HG02852 (cell line): ENCODE measurements at regions not wholly inside any gene's neighbourhood (a gene's known extent, or its start where the extent isn't known, plus 50 kb on each side); places are given as distances from the start of the nearest gene placed in this dataset.

Experiments
- ATAC-seq: cut with Tn5 transposase; IDR thresholded peaks from one replicate; pipeline ENCODE4 v1.9.1; 2021; ENCODE audit warnings: mild to moderate bottlenecking, moderate library complexity; ENCODE audit not compliant: unreplicated experiment

DNA sequence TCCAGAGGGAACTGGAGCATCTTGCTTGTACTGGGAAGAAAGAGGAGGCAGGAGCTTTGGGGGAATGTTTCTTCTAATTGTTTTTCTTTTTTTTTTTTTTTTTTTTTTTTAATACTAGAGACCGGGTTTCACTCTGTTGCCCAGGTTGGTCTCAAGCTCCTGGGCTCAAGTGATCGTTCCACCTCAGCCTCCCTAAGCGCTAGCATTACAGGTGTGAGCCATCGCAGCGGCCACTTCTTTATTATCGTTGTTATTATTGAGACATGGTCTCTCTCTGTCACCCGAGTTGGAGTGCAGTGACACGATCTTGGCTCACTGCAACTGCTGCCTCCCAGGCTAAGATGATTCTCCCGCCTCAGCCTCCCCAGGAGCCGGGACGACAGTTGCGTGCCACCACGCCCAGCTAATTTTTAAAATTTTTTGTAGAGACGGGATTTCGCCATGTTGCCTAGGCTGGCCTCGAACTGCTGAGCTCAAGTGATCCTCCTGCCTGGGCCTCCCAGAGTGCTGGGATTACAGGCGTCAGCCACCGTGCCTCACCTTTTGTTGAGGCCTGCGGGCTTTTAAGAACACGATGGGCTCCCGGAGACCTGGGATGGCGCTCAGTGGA lies 137.3 kb upstream of the GSE1 start:
- ATAC-seq: no peak

- ATAC-seq: no peak
Observed at GRCh38 chr16:85476389-85476788, 136.7 kb upstream of the GSE1 start.

GRCh38 chr16:85477801-85478363 lies 135.2 kb upstream of the GSE1 start:
- ATAC-seq: no peak

DNA sequence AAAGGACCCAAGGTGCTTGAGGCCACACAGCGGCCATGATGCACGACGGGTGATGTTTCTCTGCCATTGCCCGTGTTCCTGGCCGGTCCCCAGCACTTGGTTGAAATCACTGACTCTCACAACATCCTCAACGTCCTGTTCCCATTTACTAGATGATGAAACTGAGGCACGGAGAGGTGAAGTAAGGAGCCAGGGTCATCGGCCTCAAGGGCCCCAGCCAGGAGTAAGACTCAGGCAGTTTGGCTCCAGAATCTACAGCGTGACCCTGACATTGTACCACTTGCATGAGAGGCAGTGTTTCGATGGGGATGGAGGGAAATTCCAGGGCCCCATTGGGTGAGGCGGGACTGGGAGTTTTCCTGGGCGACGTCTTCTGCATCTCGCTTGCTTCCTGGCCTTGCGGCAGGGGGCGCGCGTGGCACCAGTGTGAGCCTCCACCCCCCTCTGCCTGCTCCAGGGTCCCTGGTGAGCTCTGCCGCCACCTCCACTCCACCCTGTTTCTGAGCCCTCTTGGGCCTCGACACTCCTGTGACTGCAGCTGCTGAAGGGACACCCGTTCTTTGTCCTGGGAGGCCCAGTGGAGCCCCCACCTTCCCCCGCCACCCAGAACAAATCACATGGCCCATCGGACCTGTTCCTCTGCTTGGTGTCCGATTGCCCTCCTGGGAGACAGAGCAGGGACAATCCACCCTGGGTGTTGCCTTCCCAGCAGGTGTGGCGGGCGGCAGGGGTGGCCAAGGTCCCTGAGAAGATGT lies 133.0 kb upstream of the GSE1 start:
- ATAC-seq: no peak

DNA sequence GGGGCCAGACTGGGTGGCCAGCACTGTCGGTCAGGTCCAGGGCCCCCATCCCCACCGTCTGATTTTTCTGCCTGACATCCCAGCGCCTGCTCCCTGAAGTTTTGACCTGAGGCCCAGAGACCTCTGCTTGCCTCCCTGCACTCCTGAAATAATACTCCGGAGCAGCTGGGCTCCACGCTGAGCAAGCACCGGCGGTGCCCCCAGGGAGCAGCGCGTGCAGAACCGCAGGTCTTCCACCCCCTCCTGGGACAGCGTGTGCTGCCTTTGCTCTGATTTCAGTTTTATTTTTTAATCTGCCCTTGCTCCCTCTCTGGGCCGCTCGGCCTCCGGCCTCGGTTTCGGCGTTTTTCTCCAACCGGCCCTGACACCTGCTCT lies 132.4 kb upstream of the GSE1 start:
- ATAC-seq: no peak

GRCh38 chr16:85481206-85481605 lies 131.9 kb upstream of the GSE1 start:
- no peak for ATAC-seq

DNA sequence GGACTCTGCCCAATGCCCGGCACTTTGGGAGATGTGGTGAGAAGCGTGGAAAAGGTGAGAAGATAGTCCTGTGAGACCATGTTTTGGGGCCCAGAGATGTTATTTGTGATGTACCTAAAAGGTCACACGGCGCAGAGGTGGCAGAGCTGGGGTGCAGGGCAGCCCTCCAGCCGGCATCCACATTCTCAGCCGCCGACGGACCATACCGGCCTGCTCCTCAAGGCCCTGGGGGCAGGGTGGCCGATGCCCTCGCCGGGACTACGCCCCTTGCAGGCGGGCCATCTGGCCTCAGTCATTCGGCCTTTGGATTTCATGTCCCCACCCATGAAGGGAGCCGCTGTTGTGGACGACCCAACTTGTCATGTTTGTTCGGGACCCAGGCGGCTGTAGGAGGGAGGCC lies 131.4 kb upstream of the GSE1 start:
- no peak for ATAC-seq

DNA sequence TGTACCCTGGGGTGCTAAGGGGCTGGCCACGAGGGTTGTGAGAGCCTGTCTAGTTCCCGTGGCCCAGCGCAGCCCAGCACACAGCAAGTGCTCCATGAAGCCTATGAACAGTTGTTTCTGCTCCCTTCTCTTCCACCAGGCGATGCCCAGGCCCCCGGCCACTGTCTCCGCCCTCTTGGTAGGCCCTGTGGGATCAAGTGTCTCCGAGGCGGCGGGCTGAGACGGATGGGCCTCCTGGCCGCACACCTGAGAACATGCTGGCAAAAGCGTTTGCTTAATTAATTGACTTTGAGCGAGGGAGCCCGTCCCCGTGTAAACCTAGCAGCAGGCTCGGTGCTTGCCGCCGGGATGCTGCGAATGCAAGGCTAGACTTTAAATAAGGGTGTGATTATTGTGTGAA lies 129.7 kb upstream of the GSE1 start:
- ATAC-seq: no peak

- ATAC-seq: no peak
Observed at GRCh38 chr16:85484347-85485300, 128.5 kb upstream of the GSE1 start.

- no peak for ATAC-seq
Observed at GRCh38 chr16:85485379-85485778, 127.7 kb upstream of the GSE1 start.

GRCh38 chr16:85486256-85486915 lies 126.7 kb upstream of the GSE1 start:
- no peak for ATAC-seq

- ATAC-seq: no peak
Observed at GRCh38 chr16:85488414-85488813, 124.7 kb upstream of the GSE1 start.

GRCh38 chr16:85490407-85491057 lies 122.6 kb upstream of the GSE1 start:
- no peak for ATAC-seq

DNA sequence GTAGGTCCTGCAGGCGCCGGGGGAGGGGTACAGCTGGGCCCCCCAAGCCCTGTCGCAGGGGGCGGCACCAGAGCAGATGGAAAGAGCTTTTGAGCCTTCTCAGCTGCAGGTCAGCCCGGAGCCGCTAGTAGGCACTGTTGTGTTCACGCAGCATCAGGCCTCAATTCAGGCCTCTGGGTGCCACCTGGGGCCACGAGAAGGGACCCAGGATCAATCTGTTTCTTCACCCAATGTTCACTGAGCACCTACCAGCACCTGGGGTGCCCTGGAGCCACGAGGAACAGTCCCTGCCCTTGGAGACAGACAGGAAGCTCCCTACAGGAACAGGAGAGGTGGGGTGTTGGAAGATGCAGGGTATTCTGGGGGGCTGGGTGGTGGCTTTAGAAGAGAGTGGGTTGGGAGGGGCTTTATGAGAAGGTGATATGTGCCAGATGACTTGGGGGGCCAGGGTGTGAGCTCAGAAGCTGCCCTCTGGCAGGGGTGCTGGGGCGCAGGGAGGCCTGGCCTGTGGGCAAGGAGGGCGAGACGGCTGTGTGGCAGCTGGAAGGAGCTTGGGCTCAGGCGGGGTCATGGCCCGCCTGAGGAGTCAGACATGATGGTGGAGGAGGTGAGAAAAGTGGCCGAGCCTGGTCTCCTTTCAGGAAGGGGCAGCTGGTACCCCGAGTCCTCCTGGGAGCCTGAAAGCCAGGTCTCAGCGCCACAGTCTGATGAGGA lies 121.9 kb upstream of the GSE1 start:
- ATAC-seq: no peak

GRCh38 chr16:85491798-85492294 lies 121.3 kb upstream of the GSE1 start:
- no peak for ATAC-seq

DNA sequence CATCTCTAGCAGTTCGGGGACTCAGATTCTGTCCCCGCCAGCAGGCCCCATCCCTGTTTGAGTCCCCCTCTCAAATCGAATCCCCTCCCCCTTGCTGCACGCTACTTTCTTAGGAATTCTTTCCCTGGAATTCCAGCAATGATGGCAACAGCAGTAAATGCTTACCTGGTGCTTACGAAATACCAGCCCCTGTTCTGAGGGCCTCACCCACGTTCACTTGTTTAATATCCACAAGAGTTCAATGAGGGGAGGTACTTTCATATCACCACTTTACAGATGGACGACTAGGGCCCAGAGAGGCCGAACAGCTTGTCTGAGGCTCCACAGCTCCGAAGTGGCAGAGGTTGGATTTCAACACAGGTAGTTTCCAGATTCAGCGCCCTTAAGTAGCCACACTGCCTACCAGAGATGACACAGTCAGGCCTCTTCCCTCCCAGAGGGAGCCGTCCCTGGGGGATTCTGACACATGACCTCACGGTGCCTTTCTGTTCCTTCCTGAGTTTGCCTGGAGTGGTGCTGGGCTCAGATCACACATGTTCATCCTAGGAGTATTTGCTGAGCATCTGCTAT lies 120.7 kb upstream of the GSE1 start:
- ATAC-seq: no peak

DNA sequence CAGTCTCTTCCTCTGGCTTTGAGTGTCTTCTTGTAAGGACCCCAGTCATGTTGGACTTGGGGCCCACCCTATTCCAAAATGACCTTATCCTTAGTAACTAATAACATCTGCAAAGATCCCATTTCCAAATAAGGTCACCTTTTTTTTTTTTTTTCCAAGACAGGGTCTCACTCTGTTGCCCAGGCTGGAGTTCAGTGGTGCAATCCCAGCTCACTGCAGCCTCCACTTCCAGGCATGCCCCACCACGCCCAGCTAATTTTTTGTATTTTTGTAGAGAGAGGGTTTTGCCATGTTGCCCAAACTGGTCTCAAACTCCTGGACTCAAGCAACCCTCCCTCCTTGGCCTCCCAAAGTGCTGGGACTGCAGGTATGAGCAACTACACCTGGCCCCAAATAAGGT lies 118.8 kb upstream of the GSE1 start:
- no peak for ATAC-seq

DNA sequence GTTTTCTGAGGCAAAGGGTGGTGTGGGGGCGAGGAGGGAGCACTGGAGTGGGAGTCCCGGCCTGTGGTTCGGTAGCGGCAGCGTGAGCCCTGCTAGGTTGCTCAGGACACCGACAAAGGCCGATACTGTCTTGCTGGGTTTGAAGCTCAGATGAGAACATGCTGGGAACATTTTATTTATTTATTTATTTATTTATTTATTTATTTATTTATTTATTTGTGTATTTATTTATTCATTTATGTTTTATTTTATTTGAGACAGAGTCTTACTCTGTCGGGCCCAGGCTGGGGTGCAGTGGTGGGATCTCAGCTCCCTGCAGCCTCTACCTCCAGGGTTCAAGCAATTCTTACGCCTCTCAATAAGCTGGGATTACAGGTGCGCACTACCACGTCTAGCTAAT lies 117.9 kb upstream of the GSE1 start:
- ATAC-seq: no peak

GRCh38 chr16:85495823-85496538 lies 117.1 kb upstream of the GSE1 start:
- ATAC-seq: no peak
